Activated CD4-positive, alpha-beta memory T cell treated with anti-CD3 and anti-CD28 coated beads, Interleukin-2, amount 10 ng/mL, durations not matched to agents 7 days and 5 days (primary cell): ENCODE measurements at regions not wholly inside any gene's neighbourhood (a gene's known extent, or its start where the extent isn't known, plus 50 kb on each side); places are given as distances from the start of the nearest gene placed in this dataset.

Experiments used
- CTCF ChIA-PET: fragments of 350-600 bp; sonication (Branson Sonifier 250); formaldehyde crosslinking; loops from one replicate; lab custom pipeline; 2021; ENCODE audit warnings: antibody characterized with exemption, inconsistent platforms; lab: Charles Lee
- POLR2A ChIA-PET: fragments of 350-600 bp; sonication (Branson Sonifier 250); formaldehyde crosslinking; loops from one replicate; lab custom pipeline; 2021; ENCODE audit warnings: antibody characterized with exemption; lab: Charles Lee
- DNase-seq: peaks from one replicate; pipeline ENCODE4 v3.0.0-alpha.2; 2020
- H3K27ac Mint-ChIP-seq: one replicate; pipeline ENCODE4 v1.8.0; 2021; ENCODE audit warnings: mild to moderate bottlenecking, mixed read lengths
- H3K27me3 Mint-ChIP-seq: one replicate; pipeline ENCODE4 v1.8.0; 2021; ENCODE audit warnings: mixed read lengths
- H3K36me3 Mint-ChIP-seq: one replicate; pipeline ENCODE4 v1.8.0; 2021; ENCODE audit warnings: low read depth, mixed read lengths
- H3K4me1 Mint-ChIP-seq: one replicate; pipeline ENCODE4 v1.8.0; 2021; ENCODE audit warnings: mixed read lengths
- H3K4me3 Mint-ChIP-seq: one replicate; pipeline ENCODE4 v1.8.0; 2021; ENCODE audit warnings: mild to moderate bottlenecking, mixed read lengths
- H3K9me3 Mint-ChIP-seq: one replicate; pipeline ENCODE4 v1.8.0; 2021; ENCODE audit warnings: mixed read lengths

- CTCF ChIA-PET: no interaction called here
- no peaks in the 10 kb centered on the region for H3K36me3 Mint-ChIP-seq
- no peak for DNase-seq
- H3K27ac Mint-ChIP-seq: no peak overlapping the region
- no peak overlapping the region for H3K4me3 Mint-ChIP-seq
- no peaks in the 10 kb centered on the region for H3K4me1 Mint-ChIP-seq
- H3K9me3 Mint-ChIP-seq: no peaks in the 10 kb centered on the region
- H3K27me3 Mint-ChIP-seq: no peaks in the 10 kb centered on the region
- POLR2A ChIA-PET: no interaction called here
Observed at GRCh38 chr5:89729623-89730301, 679.8 kb downstream of the CETN3 start.

GRCh38 chr5:89728750-89729149, 680.8 kb downstream of the CETN3 start:
- Mint-ChIP-seq H3K9me3 (no peaks in the 10 kb centered on the region), H3K27me3 (no peaks in the 10 kb centered on the region), H3K4me1 (no peaks in the 10 kb centered on the region), H3K36me3 (no peaks in the 10 kb centered on the region), H3K27ac (no peak overlapping the region), H3K4me3 (no peak overlapping the region)
- CTCF ChIA-PET: no interaction called here
- POLR2A ChIA-PET: no interaction called here
- no peak for DNase-seq

- CTCF ChIA-PET: no interaction called here
- H3K27ac Mint-ChIP-seq: no peak overlapping the region
- H3K36me3 Mint-ChIP-seq: no peaks in the 10 kb centered on the region
- no peak for DNase-seq
- H3K9me3 Mint-ChIP-seq: no peaks in the 10 kb centered on the region
- H3K4me3 Mint-ChIP-seq: no peak overlapping the region
- H3K27me3 Mint-ChIP-seq: no peaks in the 10 kb centered on the region
- POLR2A ChIA-PET: no interaction called here
- no peaks in the 10 kb centered on the region for H3K4me1 Mint-ChIP-seq
Observed at GRCh38 chr5:89728134-89728533, 681.4 kb downstream of the CETN3 start.

- POLR2A ChIA-PET: no interaction called here
- H3K36me3 Mint-ChIP-seq: no peaks in the 10 kb centered on the region
- H3K4me3 Mint-ChIP-seq: no peak overlapping the region
- CTCF ChIA-PET: no interaction called here
- H3K27me3 Mint-ChIP-seq: no peaks in the 10 kb centered on the region
- H3K4me1 Mint-ChIP-seq: no peaks in the 10 kb centered on the region
- no peaks in the 10 kb centered on the region for H3K9me3 Mint-ChIP-seq
- DNase-seq: no peak
- H3K27ac Mint-ChIP-seq: no peak overlapping the region
Observed at GRCh38 chr5:89724379-89725095, 685.0 kb downstream of the CETN3 start.

- H3K4me1 Mint-ChIP-seq: no peaks in the 10 kb centered on the region
- CTCF ChIA-PET: no interaction called here
- H3K27ac Mint-ChIP-seq: no peak overlapping the region
- no peaks in the 10 kb centered on the region for H3K27me3 Mint-ChIP-seq
- no peaks in the 10 kb centered on the region for H3K9me3 Mint-ChIP-seq
- no peak for DNase-seq
- POLR2A ChIA-PET: no interaction called here
- no peaks in the 10 kb centered on the region for H3K36me3 Mint-ChIP-seq
- no peak overlapping the region for H3K4me3 Mint-ChIP-seq
Observed at GRCh38 chr5:89723907-89724306, 685.6 kb downstream of the CETN3 start.

- ChIA-PET POLR2A (no interaction called here), CTCF (no interaction called here)
- H3K27ac Mint-ChIP-seq: no peak overlapping the region
- H3K4me3 Mint-ChIP-seq: no peak overlapping the region
- no peak for DNase-seq
- H3K27me3 Mint-ChIP-seq: no peaks in the 10 kb centered on the region
- no peaks in the 10 kb centered on the region for H3K4me1 Mint-ChIP-seq
- no peaks in the 10 kb centered on the region for H3K9me3 Mint-ChIP-seq
- H3K36me3 Mint-ChIP-seq: no peaks in the 10 kb centered on the region
Observed at GRCh38 chr5:89722538-89722937, 687.0 kb downstream of the CETN3 start.

- Mint-ChIP-seq H3K36me3 (no peaks in the 10 kb centered on the region), H3K9me3 (no peaks in the 10 kb centered on the region), H3K27me3 (no peaks in the 10 kb centered on the region), H3K4me1 (no peaks in the 10 kb centered on the region), H3K27ac (no peak overlapping the region), H3K4me3 (no peak overlapping the region)
- DNase-seq: no peak
- CTCF ChIA-PET: no interaction called here
- POLR2A ChIA-PET: no interaction called here
Observed at GRCh38 chr5:89721931-89722330, 687.6 kb downstream of the CETN3 start.

GRCh38 chr5:89721353-89721752, 688.2 kb downstream of the CETN3 start:
- ChIA-PET CTCF (no interaction called here), POLR2A (no interaction called here)
- Mint-ChIP-seq H3K36me3 (no peaks in the 10 kb centered on the region), H3K27me3 (no peaks in the 10 kb centered on the region), H3K4me1 (no peaks in the 10 kb centered on the region), H3K4me3 (no peak overlapping the region), H3K9me3 (no peaks in the 10 kb centered on the region), H3K27ac (no peak overlapping the region)
- DNase-seq: no peak

GRCh38 chr5:89712134-89712700, 697.3 kb downstream of the CETN3 start:
- no peak for DNase-seq
- Mint-ChIP-seq H3K27me3 (no peaks in the 10 kb centered on the region), H3K4me3 (no peak overlapping the region), H3K36me3 (no peaks in the 10 kb centered on the region), H3K9me3 (peaks cover 2% of the 10 kb centered on the region), H3K4me1 (no peaks in the 10 kb centered on the region), H3K27ac (no peak overlapping the region)
- POLR2A ChIA-PET: no interaction called here
- CTCF ChIA-PET: no interaction called here

GRCh38 chr5:89711526-89711925, 698.0 kb downstream of the CETN3 start:
- peaks cover 2% of the 10 kb centered on the region for H3K9me3 Mint-ChIP-seq
- H3K4me1 Mint-ChIP-seq: no peaks in the 10 kb centered on the region
- H3K27me3 Mint-ChIP-seq: no peaks in the 10 kb centered on the region
- ChIA-PET POLR2A (no interaction called here), CTCF (no interaction called here)
- H3K27ac Mint-ChIP-seq: no peak overlapping the region
- DNase-seq: no peak
- no peaks in the 10 kb centered on the region for H3K36me3 Mint-ChIP-seq
- H3K4me3 Mint-ChIP-seq: no peak overlapping the region

GRCh38 chr5:89710006-89710405, 699.5 kb downstream of the CETN3 start:
- H3K27ac Mint-ChIP-seq: no peak overlapping the region
- no peaks in the 10 kb centered on the region for H3K4me1 Mint-ChIP-seq
- ChIA-PET POLR2A (no interaction called here), CTCF (no interaction called here)
- DNase-seq: no peak
- H3K9me3 Mint-ChIP-seq: peaks cover 2% of the 10 kb centered on the region
- no peaks in the 10 kb centered on the region for H3K36me3 Mint-ChIP-seq
- H3K27me3 Mint-ChIP-seq: no peaks in the 10 kb centered on the region
- no peak overlapping the region for H3K4me3 Mint-ChIP-seq

- Mint-ChIP-seq H3K4me1 (no peaks in the 10 kb centered on the region), H3K4me3 (no peak overlapping the region), H3K27ac (no peak overlapping the region), H3K27me3 (no peaks in the 10 kb centered on the region), H3K9me3 (peaks cover 2% of the 10 kb centered on the region), H3K36me3 (no peaks in the 10 kb centered on the region)
- no peak for DNase-seq
- ChIA-PET POLR2A (no interaction called here), CTCF (no interaction called here)
Observed at GRCh38 chr5:89707891-89708290, 701.7 kb downstream of the CETN3 start.

GRCh38 chr5:89706731-89707130, 702.8 kb downstream of the CETN3 start:
- Mint-ChIP-seq H3K9me3 (peaks cover 2% of the 10 kb centered on the region), H3K27ac (no peak overlapping the region), H3K27me3 (no peaks in the 10 kb centered on the region), H3K4me1 (no peaks in the 10 kb centered on the region), H3K36me3 (no peaks in the 10 kb centered on the region), H3K4me3 (no peak overlapping the region)
- CTCF ChIA-PET: no interaction called here
- POLR2A ChIA-PET: no interaction called here
- no peak for DNase-seq

GRCh38 chr5:89703817-89704216, 705.7 kb downstream of the CETN3 start:
- no peak for DNase-seq
- ChIA-PET POLR2A (no interaction called here), CTCF (no interaction called here)
- no peaks in the 10 kb centered on the region for H3K4me1 Mint-ChIP-seq
- H3K27me3 Mint-ChIP-seq: no peaks in the 10 kb centered on the region
- H3K36me3 Mint-ChIP-seq: no peaks in the 10 kb centered on the region
- no peak overlapping the region for H3K27ac Mint-ChIP-seq
- H3K4me3 Mint-ChIP-seq: no peak overlapping the region
- no peaks in the 10 kb centered on the region for H3K9me3 Mint-ChIP-seq
